ENCODE measurements at regions not wholly inside any gene's neighbourhood (a gene's known extent, or its start where the extent isn't known, plus 50 kb on each side); places are given as distances from the start of the nearest gene placed in this dataset.

- no peak overlapping the region for H3K4me3 ChIP-seq (ENCODE audit: control insufficient read depth, low read depth, low read length)
- no peak for DNase-seq (ENCODE audit: low read depth)
- TF ChIP-seq, protein P1, sequence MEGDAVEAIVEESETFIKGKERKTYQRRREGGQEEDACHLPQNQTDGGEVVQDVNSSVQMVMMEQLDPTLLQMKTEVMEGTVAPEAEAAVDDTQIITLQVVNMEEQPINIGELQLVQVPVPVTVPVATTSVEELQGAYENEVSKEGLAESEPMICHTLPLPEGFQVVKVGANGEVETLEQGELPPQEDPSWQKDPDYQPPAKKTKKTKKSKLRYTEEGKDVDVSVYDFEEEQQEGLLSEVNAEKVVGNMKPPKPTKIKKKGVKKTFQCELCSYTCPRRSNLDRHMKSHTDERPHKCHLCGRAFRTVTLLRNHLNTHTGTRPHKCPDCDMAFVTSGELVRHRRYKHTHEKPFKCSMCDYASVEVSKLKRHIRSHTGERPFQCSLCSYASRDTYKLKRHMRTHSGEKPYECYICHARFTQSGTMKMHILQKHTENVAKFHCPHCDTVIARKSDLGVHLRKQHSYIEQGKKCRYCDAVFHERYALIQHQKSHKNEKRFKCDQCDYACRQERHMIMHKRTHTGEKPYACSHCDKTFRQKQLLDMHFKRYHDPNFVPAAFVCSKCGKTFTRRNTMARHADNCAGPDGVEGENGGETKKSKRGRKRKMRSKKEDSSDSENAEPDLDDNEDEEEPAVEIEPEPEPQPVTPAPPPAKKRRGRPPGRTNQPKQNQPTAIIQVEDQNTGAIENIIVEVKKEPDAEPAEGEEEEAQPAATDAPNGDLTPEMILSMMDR (IDR thresholded peaks at IDR 0.05; ENCODE audit: control insufficient read depth, insufficient read depth, low read depth, low read length, missing control alignments), result no peak
Measured at GRCh38 chr1:193553564-193553963, 367.2 kb upstream of the B3GALT2 start.

DNA sequence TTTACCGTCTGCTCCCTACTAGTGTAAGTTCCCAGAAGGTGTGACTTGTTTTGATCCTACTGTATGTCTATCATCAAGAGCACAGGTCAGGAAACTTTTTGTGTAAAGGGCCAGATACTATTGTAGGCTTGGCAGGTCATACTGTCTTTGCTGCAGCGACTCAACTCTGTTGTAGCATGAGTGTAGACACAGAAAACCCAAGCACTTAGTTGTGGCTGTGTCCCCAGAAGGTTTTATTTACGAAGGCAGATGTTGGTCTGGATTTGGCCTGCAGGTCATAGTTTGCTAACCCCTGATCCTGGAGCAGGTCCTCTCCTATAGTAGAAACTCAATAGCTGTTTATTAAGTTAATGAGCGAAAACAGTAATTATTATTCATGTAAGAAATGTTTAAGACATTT, 365.9 kb upstream of the B3GALT2 start:
- DNase-seq (ENCODE audit: low read depth), result no peak
- TF ChIP-seq, protein P1 (IDR thresholded peaks at IDR 0.05; ENCODE audit: control insufficient read depth, insufficient read depth, low read depth, low read length, missing control alignments), result no peak
- no peak overlapping the region for H3K4me3 ChIP-seq (ENCODE audit: control insufficient read depth, low read depth, low read length)

GRCh38 chr1:193549081-193549480, 362.7 kb upstream of the B3GALT2 start:
- TF ChIP-seq, protein P1 (IDR thresholded peaks at IDR 0.05; ENCODE audit: control insufficient read depth, insufficient read depth, low read depth, low read length, missing control alignments), result no peak
- no peak overlapping the region for H3K4me3 ChIP-seq (ENCODE audit: control insufficient read depth, low read depth, low read length)
- DNase-seq (ENCODE audit: low read depth), result no peak

- TF ChIP-seq, protein P1 (IDR thresholded peaks at IDR 0.05; ENCODE audit: control insufficient read depth, insufficient read depth, low read depth, low read length, missing control alignments), result no peak
- no peak overlapping the region for H3K4me3 ChIP-seq (ENCODE audit: control insufficient read depth, low read depth, low read length)
- DNase-seq (ENCODE audit: low read depth), result no peak
Measured at GRCh38 chr1:193545171-193545570, 358.8 kb upstream of the B3GALT2 start.

- no peak for DNase-seq (ENCODE audit: low read depth)
- no peak overlapping the region for H3K4me3 ChIP-seq (ENCODE audit: control insufficient read depth, low read depth, low read length)
- TF ChIP-seq, protein P1 (IDR thresholded peaks at IDR 0.05; ENCODE audit: control insufficient read depth, insufficient read depth, low read depth, low read length, missing control alignments), result no peak
Measured at GRCh38 chr1:193543259-193543658, 356.8 kb upstream of the B3GALT2 start.

- no peak overlapping the region for H3K4me3 ChIP-seq (ENCODE audit: control insufficient read depth, low read depth, low read length)
- TF ChIP-seq, protein P1 (IDR thresholded peaks at IDR 0.05; ENCODE audit: control insufficient read depth, insufficient read depth, low read depth, low read length, missing control alignments), result no peak
- no peak for DNase-seq (ENCODE audit: low read depth)
Measured at GRCh38 chr1:193542690-193543089, 356.3 kb upstream of the B3GALT2 start.

GRCh38 chr1:193540511-193540910, 354.1 kb upstream of the B3GALT2 start:
- H3K4me3 ChIP-seq (ENCODE audit: control insufficient read depth, low read depth, low read length), result no peak overlapping the region
- TF ChIP-seq, protein P1 (IDR thresholded peaks at IDR 0.05; ENCODE audit: control insufficient read depth, insufficient read depth, low read depth, low read length, missing control alignments), result no peak

More at GRCh38 chr1:193540511-193540910, 354.1 kb upstream of the B3GALT2 start:
- DNase-seq (ENCODE audit: low read depth), result no peak

All from AG09309 (cell line).